GM23338 (cell line): ENCODE measurements at regions not wholly inside any gene's neighbourhood (a gene's known extent, or its start where the extent isn't known, plus 50 kb on each side); places are given as distances from the start of the nearest gene placed in this dataset.

Source experiments
- ATAC-seq: fragments of 200-7000 bp; cut with Tn5 transposase; 3 replicates; pipeline ENCODE4 v1.9.1; 2020
- DNase-seq: peaks from one replicate; pipeline ENCODE4 v3.0.0-alpha.2; 2015; ENCODE audit warnings: low spot score
- H2AFZ ChIP-seq: fragments of 200-600 bp; sonication (generic); 2 replicates; pipeline ENCODE4 v1.8.0; 2016; ENCODE audit warnings: antibody characterized with exemption, mild to moderate bottlenecking, moderate library complexity
- H3F3A ChIP-seq: fragments of 200-600 bp; sonication (generic); replicated peaks from 2 replicates; pipeline ENCODE4 v1.8.0; 2017; ENCODE audit warnings: antibody characterized with exemption, mixed run types, low read depth
- H3K27ac ChIP-seq: fragments of 200-600 bp; sonication (generic); 2 replicates; pipeline ENCODE4 v1.6.1; 2016; ENCODE audit warnings: low read depth
- H3K27me3 ChIP-seq: fragments of 200-600 bp; sonication (generic); 2 replicates; pipeline ENCODE4 v1.8.0; 2016; ENCODE audit warnings: mild to moderate bottlenecking, mixed run types, moderate library complexity; ENCODE audit not compliant: insufficient read depth
- H3K36me3 ChIP-seq: fragments of 200-600 bp; sonication (generic); 2 replicates; pipeline ENCODE4 v1.8.0; 2016; ENCODE audit warnings: mild to moderate bottlenecking; ENCODE audit not compliant: insufficient read depth
- H3K4me1 ChIP-seq: fragments of 200-600 bp; sonication (generic); 2 replicates; pipeline ENCODE4 v1.8.0; 2016; ENCODE audit warnings: mild to moderate bottlenecking, moderate library complexity; ENCODE audit not compliant: insufficient read depth
- H3K4me2 ChIP-seq: fragments of 200-600 bp; sonication (generic); 2 replicates; pipeline ENCODE4 v1.7.1; 2017; ENCODE audit warnings: mixed run types
- H3K4me3 ChIP-seq: fragments of 200-600 bp; sonication (generic); 2 replicates; pipeline ENCODE4 v1.6.1; 2016; ENCODE audit warnings: mixed run types
- H3K79me2 ChIP-seq: fragments of 200-600 bp; sonication (generic); replicated peaks from 2 replicates; pipeline ENCODE4 v1.8.0; 2017; ENCODE audit warnings: mild to moderate bottlenecking; ENCODE audit not compliant: insufficient read depth
- H3K9me2 ChIP-seq: fragments of 200-600 bp; sonication (generic); 2 replicates; pipeline ENCODE4 v1.8.0; 2017; ENCODE audit not compliant: insufficient read depth
- H4K20me1 ChIP-seq: fragments of 200-600 bp; sonication (generic); replicated peaks from 2 replicates; pipeline ENCODE4 v1.8.0; 2017; ENCODE audit warnings: mild to moderate bottlenecking; ENCODE audit not compliant: insufficient read depth
- H3K27ac Mint-ChIP-seq: 2 replicates; pipeline ENCODE4 v1.8.0; 2020; ENCODE audit warnings: inconsistent platforms, mild to moderate bottlenecking, moderate library complexity, mixed read lengths
- H3K27me3 Mint-ChIP-seq: 3 replicates; pipeline ENCODE4 v1.8.0; 2022; ENCODE audit warnings: low read depth, mild to moderate bottlenecking, moderate library complexity, mixed read lengths, inconsistent platforms; ENCODE audit not compliant: insufficient read depth, poor library complexity
- H3K36me3 Mint-ChIP-seq: 3 replicates; pipeline ENCODE4 v1.8.0; 2021; ENCODE audit warnings: low read depth, mild to moderate bottlenecking, inconsistent platforms, moderate library complexity, mixed read lengths
- H3K4me1 Mint-ChIP-seq: 3 replicates; pipeline ENCODE4 v1.8.0; 2020; ENCODE audit warnings: mild to moderate bottlenecking, inconsistent platforms, mixed read lengths
- H3K4me3 Mint-ChIP-seq: 3 replicates; pipeline ENCODE4 v1.8.0; 2021; ENCODE audit warnings: moderate library complexity, mild to moderate bottlenecking, inconsistent platforms, mixed read lengths
- H3K9me3 Mint-ChIP-seq: 3 replicates; pipeline ENCODE4 v1.8.0; 2020; ENCODE audit warnings: moderate library complexity, mild to moderate bottlenecking, inconsistent platforms, mixed read lengths
- CREB1 ChIP-seq: fragments of 250-450 bp; sonication (Bioruptor Pico); IDR thresholded peaks from 2 replicates; pipeline ENCODE4 v1.5.0; 2020; ENCODE audit warnings: low read depth, mild to moderate bottlenecking, moderate library complexity
- EZH2 ChIP-seq: fragments of 200-600 bp; sonication (generic); IDR thresholded peaks from one replicate; pipeline ENCODE4 v1.8.0; 2017; ENCODE audit warnings: antibody characterized with exemption, mild to moderate bottlenecking, low read depth; ENCODE audit not compliant: unreplicated experiment
- REST ChIP-seq: IDR thresholded peaks from one replicate; pipeline ENCODE4 v1.6.1; 2018; ENCODE audit warnings: antibody characterized with exemption; ENCODE audit not compliant: unreplicated experiment
- STAT1 ChIP-seq: IDR thresholded peaks from one replicate; pipeline ENCODE4 v1.6.1; 2016; ENCODE audit warnings: antibody characterized with exemption; ENCODE audit not compliant: unreplicated experiment
- ZNF462 ChIP-seq: fragments of 250-450 bp; sonication (Bioruptor Pico); IDR thresholded peaks from 2 replicates; pipeline ENCODE4 v1.5.0; 2020; ENCODE audit warnings: mild to moderate bottlenecking, moderate library complexity
- TF ChIP-seq, protein P1 (sequence below), 2 experiments: fragments of 200-600 bp in 1 of 2; sonication (generic) in 1 of 2; conservative IDR thresholded peaks; 2 replicates each; pipeline versions ENCODE4 v1.5.1 to v1.6.1; 2016 to 2017; ENCODE audit warnings: antibody characterized with exemption in 2 of 2, low read depth in 2 of 2, mild to moderate bottlenecking in 2 of 2, moderate library complexity in 1 of 2

- TF ChIP-seq, protein P1, sequence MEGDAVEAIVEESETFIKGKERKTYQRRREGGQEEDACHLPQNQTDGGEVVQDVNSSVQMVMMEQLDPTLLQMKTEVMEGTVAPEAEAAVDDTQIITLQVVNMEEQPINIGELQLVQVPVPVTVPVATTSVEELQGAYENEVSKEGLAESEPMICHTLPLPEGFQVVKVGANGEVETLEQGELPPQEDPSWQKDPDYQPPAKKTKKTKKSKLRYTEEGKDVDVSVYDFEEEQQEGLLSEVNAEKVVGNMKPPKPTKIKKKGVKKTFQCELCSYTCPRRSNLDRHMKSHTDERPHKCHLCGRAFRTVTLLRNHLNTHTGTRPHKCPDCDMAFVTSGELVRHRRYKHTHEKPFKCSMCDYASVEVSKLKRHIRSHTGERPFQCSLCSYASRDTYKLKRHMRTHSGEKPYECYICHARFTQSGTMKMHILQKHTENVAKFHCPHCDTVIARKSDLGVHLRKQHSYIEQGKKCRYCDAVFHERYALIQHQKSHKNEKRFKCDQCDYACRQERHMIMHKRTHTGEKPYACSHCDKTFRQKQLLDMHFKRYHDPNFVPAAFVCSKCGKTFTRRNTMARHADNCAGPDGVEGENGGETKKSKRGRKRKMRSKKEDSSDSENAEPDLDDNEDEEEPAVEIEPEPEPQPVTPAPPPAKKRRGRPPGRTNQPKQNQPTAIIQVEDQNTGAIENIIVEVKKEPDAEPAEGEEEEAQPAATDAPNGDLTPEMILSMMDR (conservative IDR thresholded peaks at IDR 0.05; ENCODE audit: low read depth in 2 of 2), result no peak
- TF ChIP-seq STAT1, result no peak
Measured at GRCh38 chr5:15131909-15132308, 260.3 kb upstream of the ANKH start (continued).

DNA sequence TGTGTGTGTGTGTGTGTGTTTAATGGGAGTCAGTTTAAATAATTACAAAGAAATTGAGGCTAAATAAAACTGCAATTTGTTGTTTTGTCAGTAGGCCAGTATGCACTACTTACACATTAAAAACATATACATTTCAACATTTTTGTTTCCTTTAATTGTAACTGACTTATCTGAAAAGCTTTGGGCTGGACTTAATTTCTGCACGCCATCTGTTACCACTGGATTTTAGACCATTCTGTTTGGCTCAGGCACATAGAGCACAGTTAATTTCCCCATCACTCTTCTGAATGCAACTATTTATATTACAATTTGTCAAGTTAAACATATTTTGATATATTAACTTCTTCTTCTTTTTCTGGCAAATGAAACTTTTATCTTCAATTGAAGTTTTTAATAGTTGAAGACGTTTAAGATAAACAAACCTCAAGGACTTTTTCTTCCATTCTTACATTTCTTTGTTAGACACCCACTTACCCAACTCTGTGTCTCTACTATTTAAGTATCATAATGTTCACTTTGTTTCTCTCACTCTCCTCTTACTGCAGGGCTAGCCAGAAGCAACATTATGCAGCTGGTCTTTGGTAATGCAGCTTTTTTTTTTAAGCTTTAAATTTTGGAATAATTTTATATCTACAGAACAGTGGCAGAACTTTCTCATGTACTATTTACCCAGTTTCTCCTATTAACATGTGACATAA is 253.4 kb upstream of the ANKH start:
- H3K4me1 Mint-ChIP-seq, result no peaks in the 10 kb centered on the region
- ATAC-seq, result no peak
- H3K27ac Mint-ChIP-seq, result no peak overlapping the region
- peaks cover 10% of the 10 kb centered on the region for H3K9me3 Mint-ChIP-seq
- DNase-seq, result no peak
- Histone ChIP-seq H3K9me2 (peaks cover 9% of the 10 kb centered on the region), H3K4me1 (no peaks in the 10 kb centered on the region), H3K36me3 (no peaks in the 10 kb centered on the region), H3K4me2 (no peak overlapping the region), H3K27me3 (no peaks in the 10 kb centered on the region), H3K27ac (no peak overlapping the region), H2AFZ (no peak overlapping the region), H4K20me1 (no peaks in the 10 kb centered on the region), H3F3A (no peaks in the 10 kb centered on the region), H3K4me3 (no peak overlapping the region), H3K79me2 (no peaks in the 10 kb centered on the region)
- H3K36me3 Mint-ChIP-seq, result peaks cover 9% of the 10 kb centered on the region; the same call in 2 of the 3 replicates
- TF ChIP-seq CREB1 (no peak), STAT1 (no peak), REST (no peak), ZNF462 (CRISPR knock-in tag) (no peak), EZH2 (no peak)
- H3K4me3 Mint-ChIP-seq, result no peak overlapping the region
- H3K27me3 Mint-ChIP-seq, result no peaks in the 10 kb centered on the region
